Gastroesophageal sphincter (tissue), 4 donors: ENCODE measurements at regions not wholly inside any gene's neighbourhood (a gene's known extent, or its start where the extent isn't known, plus 50 kb on each side); places are given as distances from the start of the nearest gene placed in this dataset.

Source experiments
- ATAC-seq: fragments of 150-250 bp; one replicate; pipeline ENCODE4 v1.9.1; 2016; ENCODE audit warnings: mild to moderate bottlenecking, moderate library complexity
- H3K27ac ChIP-seq, 4 donors: fragments of 200-600 bp; sonication (generic) in 3 of 4; 1 replicate in 3 of 4; 2 replicates in 1 of 4; pipeline ENCODE4 v1.5.1; 2016 to 2019
- H3K27me3 ChIP-seq: fragments of 200-600 bp; sonication (generic); one replicate; pipeline ENCODE4 v1.5.1; 2019
- H3K36me3 ChIP-seq, 2 donors: fragments of 200-600 bp; sonication (generic); one replicate each; pipeline ENCODE4 v1.5.1; 2019; ENCODE audit warnings: control low read depth in 1 of 2
- H3K4me1 ChIP-seq, 3 donors: fragments of 200-600 bp; sonication (generic); 1 replicate in 2 of 3; 2 replicates in 1 of 3; pipeline ENCODE4 v1.5.1; 2016 to 2019; ENCODE audit warnings: control low read depth in 2 of 3
- H3K4me3 ChIP-seq, 2 donors: fragments of 200-600 bp; sonication (generic); one replicate each; pipeline ENCODE4 v1.5.1; 2019; ENCODE audit warnings: mild to moderate bottlenecking in 1 of 2, moderate library complexity in 1 of 2
- H3K9me3 ChIP-seq, 3 donors: fragments of 200-600 bp; sonication (generic); one replicate each; pipeline ENCODE4 v1.5.1; 2017 to 2019; ENCODE audit warnings: control low read depth in 2 of 3
- CTCF ChIP-seq, 4 experiments: fragments of 200-600 bp in 2 of 4; fragments of 450-650 bp in 2 of 4; sonication (generic) in 1 of 4; IDR thresholded peaks; one replicate each; pipeline ENCODE4 v1.5.1; 2017 to 2019; ENCODE audit warnings: antibody characterized with exemption in 4 of 4, mild to moderate bottlenecking in 2 of 4, moderate library complexity in 2 of 4
- EP300 ChIP-seq: sonication (generic); formaldehyde crosslinking; IDR thresholded peaks from one replicate; pipeline ENCODE4 v1.6.1; 2017; ENCODE audit warnings: antibody characterized with exemption, mild to moderate bottlenecking
- POLR2A ChIP-seq, 2 donors: fragments of 450-650 bp; IDR thresholded peaks; one replicate each; pipeline ENCODE4 v1.6.1; 2017; ENCODE audit warnings: antibody characterized with exemption in 2 of 2, mild to moderate bottlenecking in 2 of 2, moderate library complexity in 1 of 2
- POLR2AphosphoS5 ChIP-seq: sonication (generic); formaldehyde crosslinking; IDR thresholded peaks from one replicate; pipeline ENCODE4 v1.6.1; 2017; ENCODE audit warnings: antibody characterized with exemption
- WGBS, 2 donors: methylation state at CpG; one replicate each; pipeline ENCODE4 v1.1.5; 2018; ENCODE audit warnings: low coverage in 1 of 2; 5-methylcytosine and 5-hydroxymethylcytosine counted together

GRCh38 chr6:22827760-22828159 is 258.4 kb downstream of the HDGFL1 start:
- Histone ChIP-seq H3K27me3 (no peaks in the 10 kb centered on the region), H3K27ac (peak overlapping the region in 2 of 4 donors; percentile 4 to 44), H3K36me3 (no peaks in the 10 kb centered on the region), H3K4me3 (no peak overlapping the region), H3K9me3 (no peaks in the 10 kb centered on the region), H3K4me1 (peaks cover 0 to 13% (median 6%) of the 10 kb centered on the region in 3 donors)
- WGBS, 2 donors = 24 to 42% methylated on average over 1 of the region's 1 CpG
- no peak for TF ChIP-seq POLR2A (IDR thresholded peaks at IDR 0.05)
- no peak for TF ChIP-seq EP300
- no peak for TF ChIP-seq POLR2AphosphoS5
- no peak for TF ChIP-seq CTCF (IDR thresholded peaks at IDR 0.05)
- ATAC-seq = peak; percentile 5

GRCh38 chr6:22828179-22829062 is 259.1 kb downstream of the HDGFL1 start:
- H3K4me1 ChIP-seq = peaks cover 0 to 13% (median 6%) of the 10 kb centered on the region in 3 donors
- TF ChIP-seq POLR2AphosphoS5 (no peak), EP300 (no peak), POLR2A (IDR thresholded peaks at IDR 0.05) (no peak), CTCF (IDR thresholded peaks at IDR 0.05) (peak; percentile 11 to 60 (median 40))
- H3K36me3 ChIP-seq = no peaks in the 10 kb centered on the region
- ATAC-seq = peak; percentile 79
- peak overlapping the region in 3 of 4 donors; percentile 21 to 66 (median 34) for H3K27ac ChIP-seq
- WGBS, 2 donors = 42 to 44% methylated on average over 12 to 13 of the region's 13 CpGs
- H3K9me3 ChIP-seq = no peaks in the 10 kb centered on the region
- H3K27me3 ChIP-seq = no peaks in the 10 kb centered on the region
- no peak overlapping the region for H3K4me3 ChIP-seq

GRCh38 chr6:22829070-22829469 is 259.7 kb downstream of the HDGFL1 start:
- peaks cover 0 to 13% (median 6%) of the 10 kb centered on the region in 3 donors for H3K4me1 ChIP-seq
- H3K9me3 ChIP-seq = no peaks in the 10 kb centered on the region
- no peak for TF ChIP-seq POLR2AphosphoS5
- no peak for TF ChIP-seq POLR2A (IDR thresholded peaks at IDR 0.05)
- TF ChIP-seq CTCF (IDR thresholded peaks at IDR 0.05) = no peak
- no peak for TF ChIP-seq EP300
- no peak for ATAC-seq
- H3K36me3 ChIP-seq = no peaks in the 10 kb centered on the region
- no peak overlapping the region for H3K27ac ChIP-seq
- H3K4me3 ChIP-seq = no peak overlapping the region
- no peaks in the 10 kb centered on the region for H3K27me3 ChIP-seq

GRCh38 chr6:22830463-22830862 is 261.1 kb downstream of the HDGFL1 start:
- Histone ChIP-seq H3K27ac (no peak overlapping the region), H3K36me3 (no peaks in the 10 kb centered on the region), H3K27me3 (no peaks in the 10 kb centered on the region), H3K4me3 (no peak overlapping the region), H3K4me1 (peaks cover 0 to 13% (median 6%) of the 10 kb centered on the region in 3 donors), H3K9me3 (no peaks in the 10 kb centered on the region)
- WGBS, 2 donors = 89 to 95% methylated on average over 3 of the region's 3 CpGs
- ATAC-seq = no peak
- no peak for TF ChIP-seq POLR2A (IDR thresholded peaks at IDR 0.05)
- TF ChIP-seq EP300 = no peak
- no peak for TF ChIP-seq POLR2AphosphoS5
- TF ChIP-seq CTCF (IDR thresholded peaks at IDR 0.05) = no peak

GRCh38 chr6:22833191-22833590 is 263.8 kb downstream of the HDGFL1 start:
- TF ChIP-seq POLR2AphosphoS5 (no peak), EP300 (no peak), CTCF (IDR thresholded peaks at IDR 0.05) (no peak), POLR2A (IDR thresholded peaks at IDR 0.05) (no peak)
- H3K4me3 ChIP-seq = no peak overlapping the region
- no peak overlapping the region for H3K27ac ChIP-seq
- H3K36me3 ChIP-seq = no peaks in the 10 kb centered on the region
- WGBS, 2 donors = 67 to 72% methylated on average over 2 to 3 of the region's 3 CpGs
- H3K27me3 ChIP-seq = no peaks in the 10 kb centered on the region
- peaks cover 0 to 7% (median 6%) of the 10 kb centered on the region in 3 donors for H3K4me1 ChIP-seq
- no peak for ATAC-seq
- peaks cover 0 to 1% (median 0%) of the 10 kb centered on the region in 3 donors for H3K9me3 ChIP-seq
